ENCODE measurements at regions not wholly inside any gene's neighbourhood (a gene's known extent, or its start where the extent isn't known, plus 50 kb on each side); places are given as distances from the start of the nearest gene placed in this dataset.
"Not testable (repeated sequence)": the region's sequence is repeated elsewhere in the genome, so short reads cannot be mapped to it uniquely, and the experiment has no call there.

- no peak for DNase-seq (ENCODE audit: low spot score)
Measured at GRCh38 chr4:134708026-134708425, 506.4 kb upstream of the PABPC4L start.

- no peak for DNase-seq (ENCODE audit: low spot score)
Measured at GRCh38 chr4:134702374-134702773, 500.8 kb upstream of the PABPC4L start.

GRCh38 chr4:134700251-134700650 is 498.7 kb upstream of the PABPC4L start:
- no peak for DNase-seq (ENCODE audit: low spot score)

GRCh38 chr4:134698831-134699230 is 497.2 kb upstream of the PABPC4L start:
- not testable (repeated sequence) for DNase-seq (ENCODE audit: low spot score)

GRCh38 chr4:134695433-134695832 is 493.8 kb upstream of the PABPC4L start:
- no peak for DNase-seq (ENCODE audit: low spot score)

GRCh38 chr4:134691915-134692314 is 490.3 kb upstream of the PABPC4L start:
- no peak for DNase-seq (ENCODE audit: low spot score)

- no peak for DNase-seq (ENCODE audit: low spot score)
Measured at GRCh38 chr4:134687646-134688628, 486.3 kb upstream of the PABPC4L start.

GRCh38 chr4:134677209-134677814 is 475.7 kb upstream of the PABPC4L start:
- DNase-seq (ENCODE audit: low spot score): no peak

- no peak for DNase-seq (ENCODE audit: low spot score)
Measured at GRCh38 chr4:134668237-134668636, 466.6 kb upstream of the PABPC4L start.

- no peak for DNase-seq (ENCODE audit: low spot score)
Measured at GRCh38 chr4:134666640-134667039, 465.1 kb upstream of the PABPC4L start.

GRCh38 chr4:134665429-134665828 is 463.8 kb upstream of the PABPC4L start:
- no peak for DNase-seq (ENCODE audit: low spot score)

- no peak for DNase-seq (ENCODE audit: low spot score)
Measured at GRCh38 chr4:134663742-134664141, 462.2 kb upstream of the PABPC4L start.

- DNase-seq (ENCODE audit: low spot score): no peak
Measured at GRCh38 chr4:134650461-134650860, 448.9 kb upstream of the PABPC4L start.

- DNase-seq (ENCODE audit: low spot score): no peak
Measured at GRCh38 chr4:134645778-134646177, 444.2 kb upstream of the PABPC4L start.

GRCh38 chr4:134636338-134637051 is 434.9 kb upstream of the PABPC4L start:
- DNase-seq (ENCODE audit: low spot score): peak; percentile 62

- DNase-seq (ENCODE audit: low spot score): no peak
Measured at GRCh38 chr4:134634301-134634700, 432.7 kb upstream of the PABPC4L start.

GRCh38 chr4:134632056-134632455 is 430.5 kb upstream of the PABPC4L start:
- DNase-seq (ENCODE audit: low spot score): no peak

GRCh38 chr4:134628066-134628465 is 426.5 kb upstream of the PABPC4L start:
- no peak for DNase-seq (ENCODE audit: low spot score)

GRCh38 chr4:134627366-134627765 is 425.8 kb upstream of the PABPC4L start:
- no peak for DNase-seq (ENCODE audit: low spot score)

- no peak for DNase-seq (ENCODE audit: low spot score)
Measured at GRCh38 chr4:134624365-134624764, 422.8 kb upstream of the PABPC4L start.

- DNase-seq (ENCODE audit: low spot score): not testable (repeated sequence)
Measured at GRCh38 chr4:134622626-134623575, 421.3 kb upstream of the PABPC4L start.
